ENCODE measurements at regions not wholly inside any gene's neighbourhood (a gene's known extent, or its start where the extent isn't known, plus 50 kb on each side); places are given as distances from the start of the nearest gene placed in this dataset.

DNA sequence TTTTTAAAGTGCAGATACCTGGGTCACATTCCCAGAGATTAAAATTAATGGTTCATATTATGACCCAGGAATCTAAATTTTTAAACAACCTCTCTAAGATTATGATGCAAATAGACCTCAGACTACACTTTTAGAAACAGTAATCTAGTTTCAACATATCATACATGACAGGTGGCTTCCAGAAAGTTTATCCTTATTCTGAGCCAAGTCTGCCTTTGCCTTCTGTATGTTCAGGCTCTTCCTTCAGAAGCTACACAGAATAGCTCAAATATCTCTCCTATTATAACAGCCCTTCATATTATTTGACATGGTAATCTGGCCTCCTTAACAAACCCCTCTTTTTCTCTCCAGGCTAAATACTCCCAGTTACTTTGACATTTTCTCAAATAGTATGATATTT is 101.9 kb downstream of the FZD1 start:
- TF ChIP-seq, protein P1, sequence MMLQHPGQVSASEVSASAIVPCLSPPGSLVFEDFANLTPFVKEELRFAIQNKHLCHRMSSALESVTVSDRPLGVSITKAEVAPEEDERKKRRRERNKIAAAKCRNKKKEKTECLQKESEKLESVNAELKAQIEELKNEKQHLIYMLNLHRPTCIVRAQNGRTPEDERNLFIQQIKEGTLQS (IDR thresholded peaks at IDR 0.05), result no peak
- TF ChIP-seq, protein P1 (CRISPR knock-in tag; conservative IDR thresholded peaks at IDR 0.05), result no peak
- TF ChIP-seq, protein P2, sequence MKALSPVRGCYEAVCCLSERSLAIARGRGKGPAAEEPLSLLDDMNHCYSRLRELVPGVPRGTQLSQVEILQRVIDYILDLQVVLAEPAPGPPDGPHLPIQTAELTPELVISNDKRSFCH (CRISPR knock-in tag; IDR thresholded peaks at IDR 0.05), result no peak
- TF ChIP-seq, protein P2 (tag; IDR thresholded peaks at IDR 0.05), result no peak
- no peak for TF ChIP-seq CCAR2 (IDR thresholded peaks at IDR 0.05; ENCODE audit: low read depth, low read length)
- TF ChIP-seq ZNF217 (CRISPR knock-in tag; IDR thresholded peaks at IDR 0.05), result no peak
- TF ChIP-seq HDAC3 (IDR thresholded peaks at IDR 0.05; ENCODE audit: borderline replicate concordance, partially characterized antibody), result no peak
- no peak for TF ChIP-seq ZSCAN29 (IDR thresholded peaks at IDR 0.05)
- no peak for TF ChIP-seq TCF7 (IDR thresholded peaks at IDR 0.05; ENCODE audit: borderline replicate concordance)
- no peak for TF ChIP-seq ERF (CRISPR knock-in tag; IDR thresholded peaks at IDR 0.05)
- no peak for TF ChIP-seq SRSF3 (IDR thresholded peaks at IDR 0.05; ENCODE audit: insufficient read depth, low read length)
- TF ChIP-seq ZNF12 (CRISPR knock-in tag; IDR thresholded peaks at IDR 0.05), result no peak
- TF ChIP-seq DPF2 (IDR thresholded peaks at IDR 0.05), result no peak
- TF ChIP-seq MCM3 (IDR thresholded peaks at IDR 0.05), result no peak
- TF ChIP-seq ZNF384 (IDR thresholded peaks at IDR 0.05; ENCODE audit: low read depth, low read length), result no peak
- no peak overlapping the region for H3K9ac ChIP-seq (ENCODE audit: insufficient read depth in 1 of 2, low read depth in 2 of 2, low read length in 2 of 2)
- CTCF ChIA-PET (ENCODE audit: low intra/inter-chr PET ratio), result no interaction called here
- no peak overlapping the region for H3K27ac ChIP-seq (ENCODE audit: extremely low read depth, low read depth, low read length)
- no peak for FAIRE-seq
- POLR2A ChIA-PET, result no interaction called here
- H2AFZ ChIP-seq (ENCODE audit: low read depth, low read length), result no peak overlapping the region
- no peaks in the 10 kb centered on the region for H3K4me1 ChIP-seq (replicated peaks in 1 of 2; ENCODE audit: control insufficient read depth in 2 of 2, insufficient read depth in 2 of 2, low read length in 2 of 2)
- H3K9me1 ChIP-seq (ENCODE audit: control insufficient read depth, insufficient read depth, low read length), result no peaks in the 10 kb centered on the region
- no peak; the same call in 2 of the 3 replicates for ATAC-seq
- H3K4me2 ChIP-seq (ENCODE audit: insufficient read depth, low read length), result no peak overlapping the region
- intact Hi-C loops (cut with micrococcal nuclease) (no loop called here), in situ Hi-C loops (cut with MboI) (no loop called here)
- no peaks in the 10 kb centered on the region for H3K27me3 ChIP-seq (ENCODE audit: control insufficient read depth in 2 of 2, insufficient read depth in 2 of 2, low read length in 2 of 2)
- DNase-seq (ENCODE audit: extremely low read depth in 1 of 4, low spot score in 3 of 4), result no peak
- H3K4me3 ChIP-seq, result no peak overlapping the region
- H4K20me1 ChIP-seq (replicated peaks; ENCODE audit: control insufficient read depth, insufficient read depth, low read length), result no peaks in the 10 kb centered on the region
- H3K79me2 ChIP-seq (ENCODE audit: control insufficient read depth, insufficient read depth, low read length), result no peaks in the 10 kb centered on the region
- H3K9me3 ChIP-seq (replicated peaks; ENCODE audit: control insufficient read depth, insufficient read depth, low read depth, low read length), result no peaks in the 10 kb centered on the region
- H3K36me3 ChIP-seq (ENCODE audit: control insufficient read depth, insufficient read depth, low read length), result no peaks in the 10 kb centered on the region
- no TSS peak for BruUV-seq (replicated peaks)
